Suppressor macrophage treated with lipopolysaccharide for 1 hour (primary cell): ENCODE measurements at regions not wholly inside any gene's neighbourhood (a gene's known extent, or its start where the extent isn't known, plus 50 kb on each side); places are given as distances from the start of the nearest gene placed in this dataset.
A peak's percentile ranks its signal among the peaks of the same experiment; 100 is the strongest.

Source experiments
- DNase-seq, 3 donors: peaks; one replicate each; pipeline ENCODE4 v3.0.0-alpha.2; 2020 to 2022

GRCh38 chr17:68812876-68813584, 142.2 kb downstream of the ABCA8 start:
- peak in 2 of 3 donors; percentile 46 for DNase-seq

GRCh38 chr17:68809148-68809547, 146.0 kb downstream of the ABCA8 start:
- DNase-seq = no peak

GRCh38 chr17:68807998-68808772, 147.0 kb downstream of the ABCA8 start:
- DNase-seq = no peak

DNA sequence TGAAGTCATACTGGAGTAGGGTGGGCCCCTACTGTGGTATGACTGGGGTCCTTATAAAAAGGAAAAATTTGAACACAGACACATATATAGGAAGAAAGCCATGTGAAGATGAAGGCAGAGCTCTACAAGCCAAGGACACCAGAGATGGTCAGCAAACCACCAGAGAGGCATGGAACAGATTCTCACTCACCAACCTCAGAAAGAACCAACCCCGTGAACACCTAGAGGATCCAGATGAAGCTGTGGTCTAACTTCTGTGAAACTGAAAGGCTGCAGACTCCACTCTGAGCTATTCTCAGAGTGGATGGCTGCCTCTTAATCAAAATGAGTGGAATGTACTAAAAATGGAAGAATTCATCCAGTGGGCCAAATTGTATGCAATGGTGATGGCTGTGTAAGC, 149.6 kb downstream of the ABCA8 start:
- DNase-seq = no peak

DNA sequence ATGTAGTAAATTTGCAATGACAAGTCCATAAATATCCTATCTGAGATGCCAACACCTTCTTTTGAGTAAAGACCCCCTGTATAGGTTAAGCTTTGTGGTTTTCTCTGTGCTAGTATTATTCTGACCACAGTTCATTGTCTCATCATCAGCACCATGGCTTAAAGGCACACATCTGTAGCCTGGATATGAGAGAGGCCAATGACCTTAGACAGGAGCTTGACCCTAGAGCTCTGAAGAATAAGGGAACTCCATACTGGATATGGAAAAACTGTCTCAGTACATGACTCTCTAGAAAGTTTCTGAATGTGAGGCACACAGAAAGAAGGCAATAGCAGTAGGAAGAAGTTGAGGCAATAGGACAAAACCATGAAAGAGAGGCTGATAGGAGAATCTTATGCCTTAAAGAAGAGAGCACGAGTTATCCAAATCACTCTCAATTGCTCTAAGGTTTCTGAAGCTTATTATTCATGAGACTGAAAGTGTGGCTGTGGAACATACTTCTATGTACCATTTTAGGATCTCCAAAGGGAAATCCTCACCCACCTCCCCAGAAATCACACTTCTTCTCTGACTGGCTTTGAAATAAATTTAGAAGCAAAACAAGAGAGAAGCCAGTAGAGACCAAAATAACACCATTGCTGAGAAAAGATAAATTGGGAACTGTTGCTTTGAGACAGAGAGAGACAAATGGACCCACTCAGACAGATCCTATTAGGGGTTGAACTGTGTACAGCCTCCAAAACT, 150.2 kb downstream of the ABCA8 start:
- no peak for DNase-seq

GRCh38 chr17:68803164-68803929, 151.8 kb downstream of the ABCA8 start:
- no peak for DNase-seq

DNA sequence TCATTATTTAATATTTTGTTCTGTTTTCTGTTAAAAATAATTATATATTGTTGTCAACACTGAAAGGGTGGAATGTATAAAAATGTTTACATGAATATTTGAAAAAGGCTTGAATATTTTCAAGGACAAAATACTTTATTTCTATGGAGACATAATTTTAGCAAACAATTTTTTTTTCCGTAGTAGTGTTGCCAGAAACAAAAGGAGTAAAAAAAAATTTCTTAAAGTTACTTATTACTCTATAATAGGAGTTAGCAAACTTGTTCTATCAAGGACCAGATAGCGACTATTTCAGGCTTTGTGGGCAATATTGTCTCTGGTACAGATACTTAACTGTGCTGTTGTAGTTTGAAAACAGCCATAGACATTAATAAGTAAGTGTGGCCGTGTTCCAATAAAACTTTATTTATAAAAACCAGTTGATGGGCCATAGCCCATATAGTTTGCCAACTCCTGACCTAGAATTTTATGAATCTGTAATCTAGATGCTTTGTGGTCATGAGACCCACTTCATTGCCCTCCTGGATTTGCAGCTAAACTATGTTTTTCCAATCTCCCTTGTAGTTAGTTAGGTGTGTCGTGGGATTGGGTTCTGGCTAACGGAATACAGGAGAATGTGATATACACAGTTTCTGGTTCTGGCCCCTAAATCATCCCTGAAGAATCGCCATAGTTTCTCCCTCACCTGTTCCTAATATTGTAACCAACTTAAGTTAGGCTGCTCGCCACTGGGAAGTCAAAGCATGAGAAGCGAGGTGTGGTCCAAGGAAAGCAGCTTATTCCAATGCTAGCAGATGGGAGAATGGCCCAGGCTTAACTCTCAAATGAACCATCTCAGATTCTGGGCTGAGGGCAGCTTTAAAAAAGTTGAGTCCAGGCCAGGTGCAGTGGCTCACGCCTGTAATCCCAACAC, 153.6 kb downstream of the ABCA8 start:
- DNase-seq = no peak

DNA sequence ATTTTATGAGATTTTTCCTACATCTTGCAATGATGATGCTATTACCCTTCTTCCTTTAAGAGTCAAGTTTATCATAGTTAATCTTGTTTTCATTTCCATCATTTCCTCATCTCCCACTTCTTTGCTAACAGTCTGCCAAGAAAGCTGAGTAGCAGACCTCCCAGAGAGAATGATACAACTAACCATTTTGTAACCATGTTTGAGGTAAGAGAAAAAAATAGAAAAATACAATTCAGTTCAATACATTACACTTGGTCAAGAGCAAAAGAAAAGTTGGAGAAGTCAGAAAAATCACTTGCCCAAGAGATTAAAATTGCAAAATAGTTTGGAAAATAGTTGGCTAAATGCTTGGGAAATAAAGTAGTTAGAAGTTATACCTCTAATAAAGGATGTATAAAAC, 154.4 kb downstream of the ABCA8 start:
- no peak for DNase-seq

DNA sequence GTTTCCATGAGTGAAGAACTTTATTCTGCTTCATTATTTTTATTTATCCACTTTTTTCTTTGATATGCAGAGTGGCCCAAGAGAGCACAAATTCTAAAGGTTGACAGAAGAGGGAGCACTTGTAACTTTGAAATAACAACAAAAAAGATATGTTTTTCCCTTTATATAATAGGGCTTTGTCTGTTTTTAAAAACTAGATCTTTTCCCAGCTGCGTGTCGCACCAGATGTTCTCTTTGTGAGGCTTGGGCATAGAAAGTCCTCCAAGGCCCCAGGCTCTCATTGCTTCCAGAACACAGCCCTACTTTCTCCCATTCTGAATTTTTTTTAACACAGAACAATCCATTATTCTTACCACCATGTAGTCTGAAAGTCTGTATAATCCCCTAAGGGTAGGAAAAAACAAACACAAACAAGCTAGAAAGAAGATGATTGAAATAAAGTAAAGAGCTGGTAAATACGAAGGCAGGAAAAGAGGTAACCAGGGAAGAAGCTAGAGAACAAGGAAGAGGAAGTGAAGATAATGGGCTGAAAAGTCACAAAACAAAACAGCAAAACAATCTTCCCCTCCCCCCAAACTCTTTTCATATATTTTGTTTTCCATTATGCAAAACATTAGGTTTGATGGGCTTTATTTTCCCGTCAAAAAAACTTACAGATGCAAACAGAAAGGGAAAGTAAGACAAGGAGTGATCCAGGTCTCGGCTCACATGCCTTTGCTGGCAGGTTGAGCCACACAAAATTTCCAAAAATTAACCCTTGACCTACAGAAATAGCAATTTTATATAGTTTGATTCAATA, 160.4 kb downstream of the ABCA8 start:
- peak; percentile 24 to 44 (median 24) for DNase-seq

DNA sequence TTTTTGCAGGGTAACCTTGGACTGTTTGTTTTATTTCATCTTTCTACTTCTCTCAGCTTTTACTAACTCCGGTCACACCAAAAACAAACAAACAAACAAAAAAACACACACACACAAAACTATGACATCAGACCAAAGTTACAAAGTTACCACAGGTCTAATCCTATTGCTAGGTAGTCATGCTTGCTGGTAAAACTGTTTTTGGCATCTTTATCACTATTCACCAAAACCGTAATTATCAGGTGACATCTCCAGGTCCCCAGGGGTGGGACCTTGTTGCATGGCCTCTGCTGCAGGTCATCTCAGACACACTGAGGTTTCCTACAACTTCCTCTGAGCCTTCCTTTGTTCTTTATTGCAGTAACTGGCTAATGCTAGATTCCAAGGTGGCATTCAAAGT, 162.3 kb downstream of the ABCA8 start:
- no peak for DNase-seq

DNA sequence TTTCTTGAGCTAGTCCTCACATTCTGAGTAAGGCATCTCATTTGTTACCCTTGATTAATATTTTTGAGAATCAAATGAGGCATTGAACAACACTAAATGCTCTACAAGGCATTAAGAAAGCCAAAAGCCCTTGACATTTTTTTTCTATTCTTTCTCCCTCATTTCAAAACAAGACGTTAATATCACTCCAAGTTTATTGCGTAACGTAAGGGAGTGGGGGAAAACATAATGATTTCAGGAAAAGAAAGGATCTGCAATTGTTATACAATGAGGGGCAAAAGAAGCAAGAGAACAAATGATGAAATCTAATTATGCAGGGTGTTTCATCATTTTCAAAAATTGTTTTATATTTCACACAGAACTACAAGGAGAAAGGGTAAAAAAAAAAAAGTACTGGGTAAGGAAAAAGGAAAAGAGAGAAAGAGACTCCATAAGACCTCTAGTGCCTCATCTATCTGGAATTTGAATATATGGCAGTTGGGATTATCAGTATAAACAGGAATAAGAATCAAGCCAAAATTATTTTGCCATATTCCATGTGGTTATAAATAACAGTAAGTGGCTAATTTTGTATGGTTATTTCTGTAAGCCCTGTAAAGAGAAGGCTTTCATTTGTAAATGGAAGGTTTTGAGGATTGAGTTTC, 163.0 kb downstream of the ABCA8 start:
- no peak for DNase-seq

DNA sequence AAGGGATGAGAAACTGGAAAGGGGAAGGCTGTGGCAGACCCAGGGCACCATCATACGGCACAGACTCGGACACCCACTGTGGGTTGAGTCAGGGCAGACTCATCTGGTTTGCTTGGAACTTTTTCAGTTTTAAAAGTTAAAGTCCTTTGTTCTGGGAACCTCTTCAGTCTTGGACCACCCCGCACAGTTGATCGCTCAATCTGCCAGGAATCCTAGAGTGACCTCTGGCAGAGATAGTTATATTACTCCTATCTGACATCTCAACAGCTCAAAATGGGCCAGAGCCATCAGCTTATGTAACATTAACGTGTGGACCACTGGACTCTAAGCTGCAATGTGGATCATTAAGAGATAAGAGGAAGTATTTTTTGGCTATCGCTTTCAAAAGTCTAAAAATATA, 164.3 kb downstream of the ABCA8 start:
- DNase-seq = no peak

DNA sequence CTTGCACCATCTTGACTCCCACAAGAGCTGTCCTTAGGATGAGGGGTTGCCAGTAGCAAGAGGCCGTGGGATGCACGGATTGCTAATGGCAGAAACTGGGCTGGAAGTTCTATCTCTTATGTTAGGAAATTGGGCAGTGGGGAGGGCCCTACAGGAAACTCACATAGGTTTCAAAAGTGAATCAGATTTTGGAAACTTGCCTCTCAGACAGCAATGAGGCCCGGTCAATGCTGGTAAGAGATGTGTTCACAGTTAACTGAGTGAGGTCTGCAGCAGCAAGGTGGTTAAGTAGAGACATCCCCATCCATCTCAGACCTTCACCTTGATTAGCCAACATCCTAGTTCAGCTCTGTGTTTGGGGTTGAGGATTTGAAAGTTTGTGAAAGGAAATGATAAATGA, 164.7 kb downstream of the ABCA8 start:
- DNase-seq = no peak

DNA sequence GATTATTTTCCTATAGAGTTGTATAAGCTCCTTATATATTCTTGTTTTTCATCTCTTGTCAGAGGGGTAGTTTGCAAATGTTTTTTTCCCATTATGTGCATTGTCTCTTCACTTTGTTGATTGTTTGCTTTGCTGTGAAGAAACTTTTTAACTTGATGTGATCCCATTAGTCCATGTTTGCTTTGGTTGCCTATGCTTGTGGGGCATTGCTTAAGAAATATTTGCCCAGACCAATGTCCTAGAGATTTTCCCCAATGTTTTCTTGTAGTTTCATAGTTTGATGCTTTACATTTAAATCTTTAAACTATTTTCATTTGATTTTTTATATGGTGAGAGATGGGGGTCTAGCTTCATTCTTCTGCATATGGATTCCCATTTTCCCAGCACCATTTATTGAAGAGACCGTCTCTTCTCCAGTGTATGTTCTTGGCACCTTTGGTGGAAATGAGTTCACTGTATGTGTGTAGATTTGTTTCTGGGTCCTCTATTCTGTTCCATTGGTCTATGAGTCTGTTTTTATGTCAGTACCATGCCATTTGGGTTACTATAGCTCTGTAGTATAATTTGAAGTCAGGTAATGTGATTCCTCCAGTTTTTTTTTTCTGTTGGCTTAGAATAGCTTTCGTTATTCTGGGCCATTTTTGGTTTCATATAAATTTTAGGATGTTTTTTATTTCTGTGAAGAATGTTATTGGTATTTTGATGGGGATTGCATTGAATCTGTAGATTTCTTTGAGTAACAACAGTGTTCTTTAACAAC, 165.8 kb downstream of the ABCA8 start:
- no peak for DNase-seq

GRCh38 chr17:68785565-68786486, 169.4 kb downstream of the ABCA8 start:
- DNase-seq = no peak

DNA sequence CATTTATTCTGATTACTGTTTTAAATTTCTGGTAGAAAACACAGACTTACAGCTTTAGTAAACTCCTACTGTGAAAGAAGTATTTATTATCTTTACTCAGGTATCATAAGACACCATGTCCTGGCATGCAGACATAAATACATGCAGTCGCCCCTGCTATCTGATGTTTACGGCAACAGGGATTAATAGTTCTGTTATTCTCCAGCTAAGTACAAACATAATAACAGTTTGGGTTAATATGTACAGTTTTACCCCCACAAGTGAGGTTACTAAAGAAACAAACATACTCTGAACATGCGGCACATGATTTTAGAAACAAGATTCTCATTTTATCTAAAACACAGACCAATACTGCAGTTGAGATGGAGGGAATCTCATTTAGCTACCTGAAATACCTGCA, 170.8 kb downstream of the ABCA8 start:
- DNase-seq = no peak

GRCh38 chr17:68783861-68784260, 171.3 kb downstream of the ABCA8 start:
- no peak for DNase-seq

- no peak for DNase-seq
Observed at GRCh38 chr17:68782789-68783188, 172.4 kb downstream of the ABCA8 start.

GRCh38 chr17:68780596-68780995, 174.6 kb downstream of the ABCA8 start:
- no peak for DNase-seq
